HG03520 (cell line): ENCODE measurements at regions not wholly inside any gene's neighbourhood (a gene's known extent, or its start where the extent isn't known, plus 50 kb on each side); places are given as distances from the start of the nearest gene placed in this dataset.

ENCODE experiments used
- ATAC-seq: cut with Tn5 transposase; IDR thresholded peaks from one replicate; pipeline ENCODE4 v1.9.1; 2021; ENCODE audit warnings: mild to moderate bottlenecking, moderate library complexity; ENCODE audit not compliant: unreplicated experiment

DNA sequence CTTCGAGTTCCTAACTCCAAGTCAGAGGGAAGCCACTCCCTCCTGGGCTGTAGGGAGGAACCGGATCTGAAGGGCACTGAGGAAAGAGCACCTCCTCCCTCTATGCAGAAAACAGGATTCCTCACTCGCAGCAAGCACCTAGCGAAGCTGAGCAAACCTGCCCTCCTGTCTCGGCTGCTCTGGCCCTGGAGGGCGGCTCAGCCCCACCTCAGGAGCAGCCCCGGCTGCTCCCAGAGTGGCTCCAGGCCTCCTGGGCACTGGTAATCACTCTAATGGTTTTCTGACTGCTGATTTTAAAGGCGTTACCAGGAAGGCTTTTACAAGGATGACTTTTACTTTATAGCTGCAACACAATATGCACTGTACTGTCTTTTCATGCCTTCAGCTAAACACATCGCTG, 312.5 kb downstream of the TEX29 start:
- ATAC-seq = no peak

DNA sequence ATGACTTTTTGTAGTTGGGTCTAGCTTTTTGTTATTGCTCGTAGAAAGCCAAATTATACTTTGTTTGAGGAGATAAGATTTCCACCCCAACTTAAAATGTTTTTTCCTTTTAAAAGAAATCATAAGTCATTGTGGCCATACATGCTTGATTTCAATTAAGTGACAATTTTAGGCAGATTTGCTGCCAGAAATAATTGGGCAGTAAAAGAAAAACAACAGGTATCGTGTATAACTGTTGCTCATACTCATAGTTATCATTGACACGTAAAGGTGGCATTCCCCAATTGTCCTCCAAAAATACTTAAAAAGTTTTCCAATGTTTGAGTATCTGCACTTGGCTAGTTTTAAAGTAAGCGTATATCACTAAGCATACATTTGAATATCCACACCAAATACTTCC, 313.0 kb downstream of the TEX29 start:
- no peak for ATAC-seq

DNA sequence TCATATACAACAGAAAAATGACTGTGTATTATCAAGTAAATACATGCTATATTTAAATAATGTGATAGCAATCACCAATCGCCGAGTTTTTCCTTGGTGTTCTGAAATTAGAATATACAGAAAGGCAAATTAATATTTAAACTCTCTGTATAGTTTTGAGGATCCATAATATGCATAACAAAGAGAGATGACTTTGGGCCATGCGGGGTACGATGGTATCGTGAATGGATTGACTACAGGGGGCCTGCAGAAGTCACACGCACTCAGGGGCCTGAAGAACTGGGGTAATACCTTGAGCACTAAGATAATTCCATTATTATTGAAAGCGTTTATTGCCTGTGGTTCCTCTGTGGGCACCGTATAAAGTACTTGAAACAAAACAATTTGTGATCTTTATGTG, 314.0 kb downstream of the TEX29 start:
- ATAC-seq = no peak

DNA sequence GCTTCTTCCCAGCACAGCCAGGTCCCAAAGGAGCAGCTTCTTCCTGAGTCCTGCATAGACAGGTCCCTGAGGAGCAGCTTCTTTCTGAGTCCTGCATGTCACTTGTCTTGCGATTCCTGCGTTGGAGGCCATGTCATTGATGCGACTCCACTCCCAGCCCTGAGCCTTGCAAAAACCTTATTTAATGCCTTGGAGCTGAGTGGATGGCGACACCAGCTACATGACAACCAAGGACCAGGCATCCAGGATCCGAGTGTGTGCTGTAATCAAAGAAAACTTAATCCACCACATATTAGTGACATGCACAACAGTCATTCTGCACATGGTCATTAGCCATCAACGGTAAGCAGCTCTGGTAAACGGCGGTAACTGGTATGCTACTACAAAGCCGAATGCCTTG, 315.8 kb downstream of the TEX29 start:
- no peak for ATAC-seq

DNA sequence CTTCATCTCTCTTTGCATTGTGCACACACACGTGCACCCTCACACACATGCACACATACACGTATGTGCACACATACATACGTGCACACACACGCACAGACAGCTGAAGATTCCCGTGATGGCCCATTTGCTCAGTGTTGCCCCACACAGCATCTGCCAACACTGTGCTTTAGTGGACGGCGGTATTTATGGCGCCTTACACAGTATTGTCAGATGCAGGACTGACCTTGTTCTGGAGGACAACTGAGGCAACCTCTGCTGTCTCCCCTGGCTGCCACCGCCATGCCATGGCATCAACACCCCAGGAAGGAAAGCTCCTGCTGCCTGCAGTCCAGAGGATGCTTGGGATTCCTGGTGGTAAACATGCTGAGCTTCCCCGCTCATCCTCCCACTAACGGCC, 316.4 kb downstream of the TEX29 start:
- no peak for ATAC-seq

DNA sequence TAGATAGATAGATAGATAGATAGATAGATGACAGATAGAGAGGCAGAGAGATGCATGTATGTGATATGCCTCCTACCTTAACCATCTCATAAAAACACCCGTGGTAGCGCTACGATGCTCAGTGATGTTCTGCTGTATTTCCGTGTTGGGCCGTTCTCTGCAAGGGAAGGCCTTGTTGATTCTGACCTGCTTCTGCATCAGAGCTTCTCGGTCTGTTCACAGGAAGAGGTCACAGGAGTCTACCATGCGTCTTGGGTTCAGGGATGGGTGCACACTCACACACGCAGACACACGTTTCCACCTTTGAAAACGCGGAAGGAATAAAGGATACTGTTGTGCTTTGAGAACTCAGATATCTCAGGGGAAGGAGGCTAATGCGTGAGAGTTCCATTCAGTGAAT, 316.9 kb downstream of the TEX29 start:
- no peak for ATAC-seq

DNA sequence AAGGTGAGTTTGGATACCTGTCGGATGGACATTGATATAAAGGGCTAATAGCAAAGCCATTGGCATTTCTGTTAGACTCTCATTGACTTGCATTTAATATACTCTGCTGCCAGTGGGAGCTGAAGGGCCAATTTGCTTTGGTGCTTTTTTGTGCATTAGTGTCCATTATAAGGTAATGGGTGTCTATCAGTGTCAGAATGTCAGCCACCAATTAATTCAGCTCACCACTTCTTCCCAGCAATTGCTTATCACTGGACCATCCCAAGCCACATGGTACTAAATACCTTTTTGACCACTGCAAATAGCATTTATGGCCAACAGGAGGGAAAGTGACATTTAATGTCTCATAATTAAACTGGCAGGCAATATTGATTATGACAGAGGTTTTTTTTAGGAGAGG, 317.8 kb downstream of the TEX29 start:
- ATAC-seq = no peak

DNA sequence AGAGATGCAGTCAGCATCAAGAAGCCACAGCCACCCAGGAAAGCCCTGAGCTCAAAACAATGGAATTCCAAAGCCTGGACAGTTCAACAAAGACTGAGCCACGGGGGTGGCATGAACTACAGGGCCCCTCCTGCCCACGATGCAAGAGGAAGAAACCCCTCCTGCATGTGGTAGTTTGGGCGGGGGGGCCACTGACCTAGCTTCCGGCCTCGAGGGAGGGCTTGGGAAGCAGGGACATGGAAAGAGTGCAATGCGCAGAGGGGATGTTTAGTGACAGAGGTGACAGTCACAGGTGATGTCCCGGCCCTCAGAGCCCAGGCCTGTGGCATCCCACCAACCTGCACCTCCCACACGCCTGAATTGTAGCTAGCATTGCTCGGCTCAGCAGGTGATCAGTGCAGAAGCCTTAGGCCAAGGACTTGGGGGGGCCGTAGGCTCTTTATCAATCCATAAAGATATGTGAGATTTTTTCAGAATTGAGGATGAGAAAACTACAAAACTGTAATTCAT, 318.8 kb downstream of the TEX29 start:
- no peak for ATAC-seq

DNA sequence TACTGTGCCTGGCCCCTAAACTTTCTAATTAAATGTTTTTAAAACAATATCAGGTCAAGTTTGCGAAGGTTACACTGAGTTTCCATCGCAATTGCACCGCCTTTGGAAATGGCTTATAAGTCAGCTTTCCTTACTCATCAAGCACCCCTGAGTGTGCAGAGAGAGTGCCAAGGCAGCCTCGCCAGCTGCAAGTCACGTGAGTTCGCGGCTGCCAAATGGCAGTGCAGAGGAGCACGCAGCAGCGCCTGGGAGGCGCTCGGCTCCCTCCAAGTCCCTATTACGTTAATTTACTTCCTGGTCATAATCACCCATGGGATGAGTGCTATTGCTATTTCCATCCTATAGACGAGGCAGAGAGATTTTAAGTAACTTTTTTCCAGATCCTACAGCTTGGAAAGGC, 319.6 kb downstream of the TEX29 start:
- no peak for ATAC-seq

DNA sequence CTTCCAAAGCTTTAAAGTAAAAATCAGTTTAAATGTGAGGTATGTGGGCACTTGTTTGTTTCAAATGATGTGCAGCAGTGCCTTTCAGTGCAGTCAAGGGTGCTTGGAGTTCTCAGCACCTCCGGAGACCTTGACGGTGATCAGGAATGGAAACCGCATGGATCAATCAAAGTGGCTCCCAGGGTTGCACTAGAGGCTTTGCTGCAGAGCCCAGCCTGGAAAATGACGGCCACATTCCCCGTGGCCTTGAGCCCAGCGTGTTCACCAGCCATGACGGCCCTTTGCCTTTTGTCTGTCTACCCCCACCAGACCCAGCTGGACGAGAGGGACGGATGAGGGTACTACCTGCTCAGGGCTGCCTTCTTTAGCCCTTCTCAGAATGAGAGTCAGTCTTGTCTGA, 320.0 kb downstream of the TEX29 start:
- ATAC-seq = no peak

DNA sequence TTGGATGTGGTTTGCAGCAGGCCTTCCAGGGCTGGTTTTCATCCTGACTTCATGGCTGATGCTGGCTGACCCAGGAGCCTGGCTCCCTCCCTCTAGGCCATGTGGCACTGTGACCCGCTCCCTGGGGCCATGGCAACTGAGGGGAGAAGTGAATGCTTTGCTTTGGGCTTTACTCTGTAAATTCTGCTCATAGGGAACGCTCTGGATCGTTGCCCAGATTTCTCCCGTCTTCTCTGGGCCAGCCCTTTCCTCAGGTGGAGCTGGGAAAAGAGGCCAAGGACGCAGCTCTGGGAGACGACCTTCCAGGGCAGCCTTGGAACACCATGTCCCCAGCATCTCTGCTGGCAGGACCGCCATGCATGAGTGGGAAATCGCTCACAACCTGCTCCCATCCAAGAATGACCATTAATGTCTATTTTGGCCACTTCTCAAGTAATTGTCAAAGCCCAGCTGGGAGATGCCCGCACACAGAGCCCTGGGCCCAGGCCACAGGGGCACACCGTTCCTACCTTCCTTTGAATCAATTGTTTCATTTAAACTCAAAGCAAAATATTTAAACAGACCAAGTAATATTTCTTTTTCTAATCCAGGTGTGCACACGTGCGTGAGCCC, 321.8 kb downstream of the TEX29 start:
- ATAC-seq = no peak

DNA sequence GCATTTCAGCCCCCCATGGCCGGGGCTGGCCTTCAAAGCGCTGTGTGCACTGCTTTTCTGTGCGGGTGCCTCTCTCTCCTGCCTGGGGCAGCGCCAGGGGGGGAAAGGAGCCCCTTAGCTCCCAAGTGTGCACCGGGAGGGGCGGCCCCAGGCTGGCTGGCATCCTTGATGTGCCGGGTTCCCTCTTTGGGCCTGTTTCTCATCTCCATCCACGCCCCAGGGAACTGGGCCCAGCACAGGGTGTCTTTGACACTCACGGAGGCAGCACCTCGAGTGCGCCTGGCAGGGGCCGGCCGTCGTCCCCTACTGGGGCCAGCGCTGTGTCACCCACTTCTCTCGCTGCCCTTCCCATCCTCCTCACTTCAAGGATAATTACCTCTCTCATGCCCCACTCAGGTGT, 324.3 kb downstream of the TEX29 start:
- no peak for ATAC-seq

DNA sequence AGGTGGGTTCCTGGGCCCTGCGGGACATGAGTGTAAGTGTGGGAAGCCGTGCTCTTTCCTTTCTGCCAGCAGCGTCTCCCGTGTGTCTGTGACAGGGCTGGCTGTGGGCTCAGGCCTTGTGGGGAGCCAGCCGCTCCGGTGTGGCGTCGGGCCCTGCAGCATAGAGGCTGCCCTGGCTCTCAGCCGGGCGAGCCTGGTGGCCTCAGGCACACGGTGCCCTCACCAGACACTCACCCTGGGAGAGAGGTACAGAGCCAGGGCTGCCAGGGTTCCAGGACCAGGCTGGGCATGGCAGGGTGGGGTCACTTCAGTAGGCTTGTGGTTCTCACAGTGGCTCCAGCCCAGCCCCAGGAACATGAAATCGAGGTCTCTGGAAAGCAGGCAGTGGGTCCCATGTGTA, 324.8 kb downstream of the TEX29 start:
- ATAC-seq = no peak

DNA sequence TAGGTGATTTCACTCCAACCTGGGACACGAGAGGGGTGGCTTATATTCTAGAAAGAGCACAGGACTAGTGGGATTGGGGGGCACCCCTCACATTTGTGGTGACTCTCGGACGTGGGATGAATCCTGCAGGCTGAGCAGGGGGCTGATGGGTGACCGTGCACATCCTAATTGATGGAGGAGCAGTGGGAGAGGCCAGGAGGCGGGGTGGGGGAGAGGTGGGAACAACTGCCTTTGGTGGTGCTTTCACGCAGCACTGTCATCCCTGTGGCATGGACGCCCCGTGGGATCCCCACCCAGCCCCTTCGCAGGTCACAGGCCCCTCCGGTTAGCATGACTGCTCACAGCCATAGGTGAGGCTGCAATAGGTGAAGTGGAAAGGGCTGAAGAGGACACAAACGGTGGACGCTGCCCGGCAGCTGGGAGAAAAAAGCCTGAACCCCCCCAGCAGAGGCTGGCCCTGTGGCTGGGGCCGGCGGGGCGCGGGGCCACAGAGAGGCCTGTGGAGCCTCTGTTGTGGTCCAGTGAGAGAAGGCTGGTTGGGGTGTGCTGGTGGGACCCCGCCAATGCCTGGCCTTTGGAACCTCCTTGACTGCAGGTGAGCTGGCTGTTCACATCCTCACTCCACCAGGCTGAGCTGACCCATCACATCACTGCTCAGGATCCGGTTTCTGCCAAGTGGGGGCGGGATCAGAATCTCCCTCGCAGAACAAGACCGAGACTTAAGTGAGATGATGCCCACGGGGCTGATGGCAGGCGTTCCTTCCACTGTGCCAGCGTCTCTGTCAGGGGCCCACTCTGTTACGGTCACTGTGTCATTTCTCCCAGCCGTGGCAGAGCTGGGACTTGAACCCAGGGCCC, 325.4 kb downstream of the TEX29 start:
- ATAC-seq = no peak

DNA sequence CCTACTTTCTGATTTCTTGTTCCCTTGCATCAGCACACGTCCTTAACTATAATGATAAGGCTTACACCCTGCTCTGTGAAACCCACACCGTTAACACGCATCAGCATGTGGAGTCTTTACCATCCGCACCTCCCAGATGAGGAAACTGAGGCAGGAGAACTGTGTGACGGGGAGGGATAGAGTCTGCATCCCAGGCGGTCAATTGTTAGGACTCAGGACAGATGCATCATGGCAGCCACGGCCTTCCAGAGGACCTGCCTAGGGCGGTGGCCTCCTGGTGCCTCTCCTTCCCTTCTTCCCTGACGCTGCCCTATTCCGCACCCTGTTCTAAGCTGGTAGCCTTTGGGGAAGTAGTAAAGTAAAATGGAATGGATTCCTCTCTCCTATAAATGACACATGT, 326.0 kb downstream of the TEX29 start:
- ATAC-seq = no peak

DNA sequence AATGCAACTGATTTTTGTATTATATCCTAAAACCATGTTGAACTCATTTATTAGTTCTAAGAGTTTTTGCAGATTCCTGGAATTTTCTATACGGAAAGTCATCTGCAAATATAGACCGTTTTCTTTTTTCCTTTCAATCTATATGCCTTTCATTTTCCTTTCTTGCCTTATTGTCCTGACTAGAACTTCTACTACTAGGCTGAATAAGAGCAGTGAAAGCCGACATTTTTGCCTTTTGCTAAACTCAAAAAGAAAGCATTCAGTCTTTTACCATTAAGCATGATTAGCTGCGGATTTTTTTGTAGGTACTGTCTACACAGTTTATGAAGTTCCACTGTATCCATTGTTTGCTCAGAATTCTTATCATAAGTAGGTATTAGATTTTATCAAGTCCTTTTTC, 328.4 kb downstream of the TEX29 start:
- no peak for ATAC-seq

DNA sequence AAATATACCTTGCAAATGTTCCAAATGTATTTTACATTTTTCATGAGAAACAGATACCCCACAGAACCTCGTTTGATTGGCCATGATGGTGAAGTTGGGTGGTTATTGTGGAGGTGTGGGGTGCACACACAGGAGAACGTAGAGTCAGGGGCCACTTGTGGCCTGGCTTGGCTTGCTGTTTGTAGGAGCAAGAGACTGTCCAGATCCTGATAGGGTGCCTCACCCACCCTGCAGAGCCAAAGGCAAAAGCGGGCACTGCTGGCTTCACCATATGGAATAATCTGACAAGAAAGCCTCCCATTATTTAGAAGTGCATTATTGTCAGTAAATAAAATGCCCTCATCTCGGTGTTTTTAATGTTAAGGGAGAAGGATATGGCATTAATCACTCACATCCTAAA, 330.2 kb downstream of the TEX29 start:
- ATAC-seq = no peak

DNA sequence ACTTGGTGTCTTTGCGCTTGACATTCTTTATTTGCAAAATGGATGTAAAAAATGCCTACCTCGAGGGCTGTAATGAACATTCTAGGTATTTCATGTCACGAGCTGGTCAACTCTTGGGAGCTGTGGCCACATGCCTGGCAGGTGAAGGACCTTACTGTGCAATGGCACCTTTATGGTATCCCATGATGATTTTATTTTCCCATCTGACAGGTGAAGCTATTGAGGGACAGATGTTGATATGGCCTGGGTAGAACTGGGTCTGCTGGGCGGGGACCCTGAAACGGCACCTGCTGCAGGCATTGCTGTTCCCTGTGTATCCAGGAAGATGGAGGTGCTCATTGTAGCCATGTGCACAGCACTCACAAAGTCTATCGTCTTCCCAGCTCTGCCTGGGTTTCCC, 332.2 kb downstream of the TEX29 start:
- no peak for ATAC-seq

DNA sequence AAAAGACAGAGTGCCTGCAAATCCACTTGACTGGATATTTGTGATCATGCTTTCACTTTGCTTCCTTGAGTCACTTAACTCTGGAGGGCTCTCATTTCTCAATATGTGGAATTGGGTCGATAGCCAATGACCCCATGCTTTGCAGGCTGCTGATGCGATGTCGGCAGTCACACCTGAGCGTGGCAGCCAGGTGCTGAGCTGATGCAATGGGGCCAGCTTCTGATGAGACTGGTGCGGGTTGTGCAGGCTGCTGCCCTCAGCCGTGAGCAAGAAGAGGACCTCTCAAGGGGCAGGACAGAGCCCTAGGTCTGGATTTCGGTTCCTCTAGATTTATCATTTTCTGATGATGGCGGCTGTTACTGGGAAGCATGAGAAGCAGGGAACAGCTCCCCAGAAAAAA, 334.1 kb downstream of the TEX29 start:
- ATAC-seq = no peak

DNA sequence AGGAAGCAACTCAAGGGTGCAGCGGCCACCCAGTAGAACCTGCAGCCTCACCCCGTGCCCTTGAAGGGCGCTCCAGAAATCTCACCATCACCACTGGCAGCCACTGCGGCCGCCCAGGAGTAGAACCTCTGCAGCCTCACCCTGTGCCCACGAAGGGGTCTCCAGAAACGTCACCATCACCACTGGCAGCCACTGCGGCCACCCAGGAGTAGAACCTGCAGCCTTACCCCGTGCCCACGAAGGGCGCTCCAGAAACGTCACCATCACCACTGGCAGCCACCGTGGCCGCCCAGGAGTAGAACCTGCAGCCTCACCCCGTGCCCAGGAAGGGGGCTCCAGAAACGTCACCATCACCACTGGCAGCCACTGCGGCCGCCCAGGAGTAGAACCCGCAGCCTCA, 336.0 kb downstream of the TEX29 start:
- ATAC-seq = no peak

DNA sequence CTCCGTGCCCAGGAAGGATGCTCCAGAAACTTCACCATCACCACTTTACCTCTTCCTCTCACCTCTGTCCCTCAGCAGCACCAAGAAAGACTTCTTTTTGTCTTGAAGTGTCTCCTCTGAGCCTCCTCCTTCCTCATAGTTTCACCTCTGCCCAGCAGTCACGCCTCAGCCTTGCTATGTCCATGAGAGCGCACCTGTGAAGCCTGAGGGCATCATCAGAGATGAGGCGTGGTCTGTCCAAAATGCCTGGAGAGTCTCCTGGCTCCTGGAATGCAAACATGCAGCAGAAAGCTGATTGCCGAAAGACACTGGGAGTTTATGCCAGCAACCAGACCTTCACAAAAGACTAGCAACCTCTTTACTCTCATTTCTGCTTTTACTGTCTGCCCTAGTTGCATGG, 336.6 kb downstream of the TEX29 start:
- ATAC-seq = no peak
